H1 (cell line): ENCODE measurements at regions not wholly inside any gene's neighbourhood (a gene's known extent, or its start where the extent isn't known, plus 50 kb on each side); places are given as distances from the start of the nearest gene placed in this dataset.

Source experiments
- CTCF ChIA-PET: fragments of 300-600 bp; sonication (Branson Sonifier 250); formaldehyde crosslinking; loops from one replicate; lab custom pipeline; 2021; ENCODE audit not compliant: partially characterized antibody; lab: Charles Lee
- POLR2A ChIA-PET: fragments of 300-600 bp; sonication (Branson Sonifier 250); formaldehyde crosslinking; loops from one replicate; lab custom pipeline; 2021; ENCODE audit warnings: inconsistent platforms; ENCODE audit not compliant: partially characterized antibody; lab: Charles Lee
- DNase-seq, 2 experiments: peaks; one replicate each; pipeline versions ENCODE4 v3.0.0 to v3.0.0-alpha.2; 2010 to 2022; ENCODE audit warnings: low spot score in 2 of 2, low read depth in 1 of 2, mixed read lengths in 1 of 2
- FAIRE-seq: peaks from 2 replicates; lab custom pipeline; 2011; peaks lifted over from hg19 to GRCh38; lab: Jason Lieb, UNC
- H2AFZ ChIP-seq: 2 replicates; pipeline ENCODE4 v1.8.1; 2012; ENCODE audit warnings: low read length, inconsistent platforms
- H2AK5ac ChIP-seq: 2 replicates; pipeline ENCODE4 v1.6.1; 2013; ENCODE audit warnings: low read depth, low read length
- H2BK120ac ChIP-seq: replicated peaks from 2 replicates; pipeline ENCODE3; 2013; ENCODE audit warnings: low read depth, low read length, inconsistent platforms
- H2BK12ac ChIP-seq: 2 replicates; pipeline ENCODE4 v1.6.1; 2013; ENCODE audit warnings: low read depth, low read length
- H2BK15ac ChIP-seq: 2 replicates; pipeline ENCODE4 v1.6.1; 2013; ENCODE audit warnings: low read length
- H2BK20ac ChIP-seq: 2 replicates; pipeline ENCODE4 v1.6.1; 2013; ENCODE audit warnings: low read length
- H2BK5ac ChIP-seq: 2 replicates; pipeline ENCODE4 v1.6.1; 2013; ENCODE audit warnings: low read depth, low read length
- H3K14ac ChIP-seq: 2 replicates; pipeline ENCODE4 v1.6.1; 2013; ENCODE audit warnings: inconsistent platforms; ENCODE audit not compliant: insufficient read length
- H3K18ac ChIP-seq: 2 replicates; pipeline ENCODE4 v1.6.1; 2013; ENCODE audit warnings: low read length; ENCODE audit errors: extremely low read depth
- H3K23ac ChIP-seq: 2 replicates; pipeline ENCODE4 v1.6.1; 2013; ENCODE audit warnings: inconsistent platforms; ENCODE audit not compliant: insufficient read length
- H3K23me2 ChIP-seq: 2 replicates; pipeline ENCODE4 v1.6.1; 2013; ENCODE audit warnings: low read depth, low read length
- H3K27ac ChIP-seq: 2 replicates; pipeline ENCODE4 v1.6.1; 2011; ENCODE audit warnings: low read depth, low read length, inconsistent platforms
- H3K27me3 ChIP-seq, 4 experiments: replicated peaks in 1 of 4; 1 replicate in 1 of 4; 2 replicates in 3 of 4; pipeline versions ENCODE4 v1.6.1 to v1.8.1; 2011 to 2013; ENCODE audit warnings: low read length in 3 of 4, mild to moderate bottlenecking in 3 of 4, inconsistent platforms in 2 of 4, mixed read lengths in 2 of 4, moderate library complexity in 1 of 4; ENCODE audit not compliant: control insufficient read depth in 3 of 4, insufficient read depth in 3 of 4; ENCODE audit errors: extremely low read depth in 1 of 4
- H3K36me3 ChIP-seq, 4 experiments: 2 replicates each; pipeline versions ENCODE4 v1.6.1 to v1.8.1; 2011 to 2013; ENCODE audit warnings: mild to moderate bottlenecking in 4 of 4, low read length in 3 of 4, moderate library complexity in 2 of 4, control low read depth in 1 of 4, inconsistent platforms in 1 of 4; ENCODE audit not compliant: insufficient read depth in 4 of 4, control insufficient read depth in 2 of 4
- H3K4ac ChIP-seq: replicated peaks from 2 replicates; pipeline ENCODE3; 2013; ENCODE audit warnings: low read length, low read depth, mixed read lengths, inconsistent platforms; ENCODE audit not compliant: insufficient read length
- H3K4me1 ChIP-seq, 4 experiments: replicated peaks in 1 of 4; 1 replicate in 1 of 4; 2 replicates in 3 of 4; pipeline versions ENCODE4 v1.6.1 to v1.8.1; 2011 to 2013; ENCODE audit warnings: low read length in 3 of 4, inconsistent platforms in 2 of 4, mixed read lengths in 1 of 4; ENCODE audit not compliant: insufficient read depth in 4 of 4, control insufficient read depth in 3 of 4
- H3K4me2 ChIP-seq, 2 experiments: 2 replicates each; pipeline versions ENCODE4 v1.6.1 to v1.8.1; 2011 to 2013; ENCODE audit warnings: low read depth in 2 of 2, low read length in 2 of 2, control low read depth in 1 of 2, inconsistent platforms in 1 of 2, mild to moderate bottlenecking in 1 of 2; ENCODE audit not compliant: insufficient read depth in 1 of 2
- H3K4me3 ChIP-seq, 4 experiments: fragments of 200-600, 300-600 bp in 1 of 4; sonication (generic), shearing (Covaris generic), sonication (Bioruptor Twin) in 1 of 4; 2 replicates each; pipeline versions ENCODE4 v1.5.1 to v1.8.1; 2011 to 2016; ENCODE audit warnings: low read length in 4 of 4, low read depth in 3 of 4, control low read depth in 2 of 4, inconsistent platforms in 2 of 4, mild to moderate bottlenecking in 2 of 4, mixed read lengths in 1 of 4, moderate library complexity in 1 of 4; ENCODE audit not compliant: insufficient read depth in 2 of 4; ENCODE audit errors: extremely low read depth in 1 of 4
- H3K56ac ChIP-seq: replicated peaks from 2 replicates; pipeline ENCODE3; 2013; ENCODE audit warnings: low read depth, mild to moderate bottlenecking, mixed read lengths, low read length, inconsistent platforms; ENCODE audit not compliant: insufficient read length
- H3K79me1 ChIP-seq: 2 replicates; pipeline ENCODE4 v1.6.1; 2013; ENCODE audit warnings: low read depth, low read length, control low read depth
- H3K79me2 ChIP-seq, 2 experiments: 2 replicates each; pipeline versions ENCODE4 v1.6.1 to v1.8.1; 2012 to 2013; ENCODE audit warnings: low read length in 2 of 2, mild to moderate bottlenecking in 2 of 2, inconsistent platforms in 1 of 2; ENCODE audit not compliant: insufficient read depth in 2 of 2, control insufficient read depth in 1 of 2
- H3K9ac ChIP-seq, 4 experiments: replicated peaks in 1 of 4; 1 replicate in 1 of 4; 2 replicates in 3 of 4; pipeline versions ENCODE4 v1.6.1 to v1.8.1; 2011 to 2013; ENCODE audit warnings: low read depth in 3 of 4, low read length in 3 of 4, control low read depth in 2 of 4, mild to moderate bottlenecking in 2 of 4, moderate library complexity in 2 of 4, inconsistent platforms in 1 of 4; ENCODE audit errors: extremely low read depth in 1 of 4
- H3K9me3 ChIP-seq, 2 experiments: 2 replicates each; pipeline versions ENCODE4 v1.6.1 to v1.8.1; 2012 to 2013; ENCODE audit warnings: mild to moderate bottlenecking in 2 of 2, moderate library complexity in 2 of 2, control low read depth in 1 of 2, inconsistent platforms in 1 of 2, low read depth in 1 of 2, low read length in 1 of 2, mixed read lengths in 1 of 2; ENCODE audit not compliant: insufficient read depth in 2 of 2
- H4K20me1 ChIP-seq, 2 experiments: replicated peaks in 1 of 2; 2 replicates each; pipeline versions ENCODE3 to v1.8.1; 2011 to 2013; ENCODE audit warnings: inconsistent platforms in 2 of 2, low read length in 2 of 2, mild to moderate bottlenecking in 1 of 2; ENCODE audit not compliant: insufficient read depth in 2 of 2, control insufficient read depth in 1 of 2
- H4K5ac ChIP-seq: 2 replicates; pipeline ENCODE4 v1.6.1; 2013; ENCODE audit warnings: low read length, low read depth, mixed read lengths, inconsistent platforms; ENCODE audit not compliant: insufficient read length
- H4K8ac ChIP-seq: 2 replicates; pipeline ENCODE4 v1.8.0; 2013; ENCODE audit warnings: mild to moderate bottlenecking, moderate library complexity, low read length, inconsistent platforms; ENCODE audit not compliant: insufficient read depth; ENCODE audit errors: extremely low read depth
- H4K91ac ChIP-seq: replicated peaks from 2 replicates; pipeline ENCODE3; 2013; ENCODE audit warnings: low read length, mixed read lengths, inconsistent platforms; ENCODE audit not compliant: insufficient read length
- NRF1 ChIP-seq: IDR thresholded peaks from 2 replicates; pipeline ENCODE4 v1.6.1; 2011; ENCODE audit warnings: mild to moderate bottlenecking, low read depth, low read length, improper control_type of control experiment
- RAD21 ChIP-seq, 2 experiments: IDR thresholded peaks in 1 of 2; conservative IDR thresholded peaks in 1 of 2; 2 replicates each; pipeline ENCODE4 v1.6.1; 2011; ENCODE audit warnings: low read depth in 2 of 2, low read length in 2 of 2, improper control_type of control experiment in 1 of 2, inconsistent platforms in 1 of 2, mild to moderate bottlenecking in 1 of 2, moderate library complexity in 1 of 2
- SP1 ChIP-seq: IDR thresholded peaks from 2 replicates; pipeline ENCODE4 v1.6.1; 2011; ENCODE audit warnings: low read depth, low read length
- TAF7 ChIP-seq: optimal IDR thresholded peaks from 2 replicates; pipeline ENCODE3; 2011; ENCODE audit warnings: low read depth, mild to moderate bottlenecking, inconsistent platforms, low read length, moderate library complexity, borderline replicate concordance
- WGBS, 2 experiments: shearing (Covaris generic) in 1 of 2; methylation state at CpG; one replicate each; pipeline versions ENCODE4 v1.1.6 to v1.1.7; 2013 to 2015; ENCODE audit warnings: low lambda C conversion rate in 2 of 2, mixed read lengths in 2 of 2, inconsistent platforms in 1 of 2, low coverage in 1 of 2, missing lambda C conversion rate in 1 of 2; ENCODE audit not compliant: insufficient replicate concordance in 2 of 2, insufficient coverage in 1 of 2, insufficient read length in 1 of 2; ENCODE audit errors: extremely low coverage in 1 of 2, missing lambda C conversion rate in 1 of 2; 5-methylcytosine and 5-hydroxymethylcytosine counted together
- TF ChIP-seq, protein P1 (sequence below), 3 experiments: IDR thresholded peaks; 1 replicate in 2 of 3; 2 replicates in 1 of 3; pipeline versions ENCODE4 v1.5.1 to v1.6.1; 2011; ENCODE audit warnings: low read length in 3 of 3, mild to moderate bottlenecking in 3 of 3, inconsistent platforms in 2 of 3, low read depth in 1 of 3, moderate library complexity in 1 of 3; ENCODE audit not compliant: insufficient read depth in 1 of 3; ENCODE audit errors: control extremely low read depth in 1 of 3
- TF ChIP-seq, protein P2 (sequence below): IDR thresholded peaks from 2 replicates; pipeline ENCODE4 v1.6.1; 2012; ENCODE audit warnings: inconsistent platforms

DNA sequence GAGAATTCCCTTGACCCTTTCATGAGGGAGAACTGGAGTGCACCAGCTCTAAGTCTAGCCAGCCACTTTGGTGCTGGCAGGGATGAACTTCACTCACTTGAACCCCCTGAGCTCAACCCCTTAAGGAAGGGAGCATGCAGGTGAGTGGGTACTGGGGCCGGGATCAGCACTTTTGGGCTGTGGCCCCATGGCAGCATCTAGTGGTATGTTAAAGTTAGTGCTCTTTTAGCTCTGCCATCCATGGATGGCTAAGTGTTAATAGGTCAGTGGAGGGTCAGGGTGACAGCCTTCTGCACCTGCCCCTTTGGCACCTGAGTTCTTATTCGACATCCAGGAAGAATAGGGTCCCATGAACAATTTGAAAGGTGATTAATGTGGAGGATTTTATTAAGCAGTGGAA is 689.0 kb upstream of the FSHR start:
- Histone ChIP-seq H3K4me1 (no peaks in the 10 kb centered on the region), H3K79me1 (no peaks in the 10 kb centered on the region), H3K9ac (no peak overlapping the region), H3K4me2 (no peak overlapping the region), H2AK5ac (no peak overlapping the region), H3K9me3 (no peaks in the 10 kb centered on the region; a peak in 1 of 4 replicates), H4K8ac (no peak overlapping the region), H2BK15ac (no peak overlapping the region), H4K20me1 (no peaks in the 10 kb centered on the region), H3K23ac (no peak overlapping the region), H2AFZ (no peak overlapping the region), H3K27ac (no peak overlapping the region), H2BK120ac (no peak overlapping the region), H3K4ac (no peak overlapping the region), H2BK12ac (no peak overlapping the region), H2BK20ac (no peak overlapping the region), H3K14ac (no peak overlapping the region), H3K23me2 (no peaks in the 10 kb centered on the region), H2BK5ac (no peak overlapping the region), H4K91ac (no peak overlapping the region), H3K27me3 (no peaks in the 10 kb centered on the region), H3K56ac (no peak overlapping the region), H3K4me3 (no peak overlapping the region), H3K18ac (no peak overlapping the region), H3K79me2 (no peaks in the 10 kb centered on the region), H4K5ac (no peak overlapping the region), H3K36me3 (no peaks in the 10 kb centered on the region)
- CTCF ChIA-PET = interaction anchor here (1.0 to 2.7 kb wide), 4 partner anchors 72 to 559 kb away, joined by 3 to 12 read pairs (median 4); no protein-coding TSS in a partner anchor
- FAIRE-seq (no peak), DNase-seq (no peak)
- TF ChIP-seq, protein P1, sequence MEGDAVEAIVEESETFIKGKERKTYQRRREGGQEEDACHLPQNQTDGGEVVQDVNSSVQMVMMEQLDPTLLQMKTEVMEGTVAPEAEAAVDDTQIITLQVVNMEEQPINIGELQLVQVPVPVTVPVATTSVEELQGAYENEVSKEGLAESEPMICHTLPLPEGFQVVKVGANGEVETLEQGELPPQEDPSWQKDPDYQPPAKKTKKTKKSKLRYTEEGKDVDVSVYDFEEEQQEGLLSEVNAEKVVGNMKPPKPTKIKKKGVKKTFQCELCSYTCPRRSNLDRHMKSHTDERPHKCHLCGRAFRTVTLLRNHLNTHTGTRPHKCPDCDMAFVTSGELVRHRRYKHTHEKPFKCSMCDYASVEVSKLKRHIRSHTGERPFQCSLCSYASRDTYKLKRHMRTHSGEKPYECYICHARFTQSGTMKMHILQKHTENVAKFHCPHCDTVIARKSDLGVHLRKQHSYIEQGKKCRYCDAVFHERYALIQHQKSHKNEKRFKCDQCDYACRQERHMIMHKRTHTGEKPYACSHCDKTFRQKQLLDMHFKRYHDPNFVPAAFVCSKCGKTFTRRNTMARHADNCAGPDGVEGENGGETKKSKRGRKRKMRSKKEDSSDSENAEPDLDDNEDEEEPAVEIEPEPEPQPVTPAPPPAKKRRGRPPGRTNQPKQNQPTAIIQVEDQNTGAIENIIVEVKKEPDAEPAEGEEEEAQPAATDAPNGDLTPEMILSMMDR (IDR thresholded peaks at IDR 0.05; ENCODE audit: control extremely low read depth in 1 of 3, insufficient read depth in 1 of 3, low read depth in 1 of 3, low read length in 3 of 3) = peak in 2 of 3 experiments; percentile 19 to 35; a peak in 2 of 4 replicates
- TF ChIP-seq TAF7 = no peak
- TF ChIP-seq, protein P2, sequence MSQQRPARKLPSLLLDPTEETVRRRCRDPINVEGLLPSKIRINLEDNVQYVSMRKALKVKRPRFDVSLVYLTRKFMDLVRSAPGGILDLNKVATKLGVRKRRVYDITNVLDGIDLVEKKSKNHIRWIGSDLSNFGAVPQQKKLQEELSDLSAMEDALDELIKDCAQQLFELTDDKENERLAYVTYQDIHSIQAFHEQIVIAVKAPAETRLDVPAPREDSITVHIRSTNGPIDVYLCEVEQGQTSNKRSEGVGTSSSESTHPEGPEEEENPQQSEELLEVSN = no peak
- no peak for TF ChIP-seq NRF1
- no peak for TF ChIP-seq SP1
- peak; percentile 56 to 60 for TF ChIP-seq RAD21 (IDR thresholded peaks at IDR 0.05 in 1 of 2, conservative IDR thresholded peaks at IDR 0.05 in 1 of 2; ENCODE audit: low read depth in 2 of 2, low read length in 2 of 2)
- 83% methylated on average over 2 of the region's 2 CpGs; no CpG with 5 or more reads in 1 of the 2 experiments for WGBS, 2 experiments
- POLR2A ChIA-PET = no interaction called here
